Neural progenitor cell (in vitro differentiated cells): ENCODE measurements at regions not wholly inside any gene's neighbourhood (a gene's known extent, or its start where the extent isn't known, plus 50 kb on each side); places are given as distances from the start of the nearest gene placed in this dataset.

Experiments used
- CTCF ChIP-seq: fragments of 200-600 bp; sonication (generic); IDR thresholded peaks from 2 replicates; pipeline ENCODE4 v1.5.1; 2017; ENCODE audit warnings: antibody characterized with exemption, mild to moderate bottlenecking
- EZH2phosphoT487 ChIP-seq: fragments of 200-600 bp; sonication (generic); IDR thresholded peaks from 2 replicates; pipeline ENCODE4 v1.6.1; 2017; ENCODE audit warnings: antibody characterized with exemption

DNA sequence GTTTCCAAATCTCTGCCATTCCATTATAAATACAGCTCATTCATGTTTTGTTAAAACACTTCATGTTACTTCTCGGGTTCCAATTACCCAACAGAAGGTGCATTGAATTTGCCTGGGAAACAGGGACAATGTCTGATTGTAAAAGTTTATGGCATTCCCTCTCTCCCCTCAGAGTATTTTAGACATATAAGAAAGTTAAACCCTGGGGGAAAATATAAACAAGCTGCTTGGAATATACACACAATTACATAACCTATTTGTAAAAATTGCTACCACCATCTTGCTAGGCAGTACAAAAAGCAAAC is 60.0 kb downstream of the BTG1 start:
- TF ChIP-seq CTCF (no peak), EZH2phosphoT487 (no peak)
